Embryonic facial prominence (tissue), 1 donor: ENCODE measurements at regions not wholly inside any gene's neighbourhood (a gene's known extent, or its start where the extent isn't known, plus 50 kb on each side); places are given as distances from the start of the nearest gene placed in this dataset.
"Not testable (repeated sequence)": the region's sequence is repeated elsewhere in the genome, so short reads cannot be mapped to it uniquely, and the experiment has no call there.

Source experiments
- DNase-seq: peaks from one replicate; pipeline ENCODE4 v3.0.0-alpha.2; 2016; ENCODE audit errors: extremely low spot score

DNA sequence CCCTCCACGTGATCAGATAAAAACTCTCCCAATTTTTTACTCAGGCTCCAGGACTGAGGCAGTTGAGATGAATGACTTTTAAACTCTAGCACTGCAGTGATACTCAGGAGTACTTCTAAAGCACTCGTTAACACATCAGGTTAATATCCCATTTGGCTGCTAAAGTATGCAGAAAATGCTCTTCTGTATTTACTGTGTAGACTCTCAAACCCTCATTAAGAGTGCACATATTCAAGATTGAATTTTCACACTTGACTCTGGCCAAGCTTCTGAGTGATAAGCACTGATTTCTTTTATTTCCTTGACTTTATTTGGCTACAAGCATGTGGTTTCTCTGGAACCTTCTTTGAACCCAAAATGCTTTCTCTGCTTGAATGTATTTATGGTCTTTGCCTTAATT lies 392.3 kb upstream of the NECTIN3 start:
- DNase-seq = no peak

DNA sequence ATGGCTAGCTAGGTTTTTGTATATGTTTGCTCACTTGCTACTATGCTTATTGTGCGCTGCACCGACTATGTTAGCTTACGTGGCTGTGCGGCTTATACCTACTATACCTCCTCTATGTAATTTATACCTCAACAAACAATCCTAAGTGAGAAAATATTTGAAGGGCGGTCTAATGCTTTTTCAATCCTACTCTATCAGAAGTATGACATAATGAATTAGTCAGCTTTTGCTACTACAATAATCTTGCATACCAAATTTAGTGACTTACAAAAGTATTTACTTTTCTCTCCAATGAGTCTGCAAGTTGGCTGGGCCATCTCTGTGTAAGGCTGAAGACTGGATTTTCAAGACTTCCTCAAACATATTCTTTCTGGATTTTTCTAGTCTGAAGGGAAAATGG lies 391.2 kb upstream of the NECTIN3 start:
- no peak for DNase-seq

DNA sequence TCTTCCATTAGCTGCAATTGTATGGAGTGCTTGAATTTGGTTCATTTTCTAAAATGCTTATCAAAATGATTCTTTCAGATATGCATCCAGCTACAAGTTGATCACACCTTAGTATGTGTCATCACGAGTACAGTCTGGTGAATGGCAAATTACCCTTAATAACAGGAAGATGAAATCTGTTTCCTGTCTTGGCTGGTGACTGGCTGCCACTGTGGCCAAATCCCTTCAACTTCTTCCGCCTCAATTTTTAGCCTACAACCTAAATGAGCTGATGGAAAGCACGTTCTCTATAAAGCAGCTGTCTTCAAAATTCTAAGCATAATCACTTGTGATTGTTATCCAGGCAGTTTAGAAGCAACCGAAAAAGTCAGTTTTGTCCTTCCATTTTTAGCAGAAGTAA lies 387.1 kb upstream of the NECTIN3 start:
- DNase-seq = no peak

DNA sequence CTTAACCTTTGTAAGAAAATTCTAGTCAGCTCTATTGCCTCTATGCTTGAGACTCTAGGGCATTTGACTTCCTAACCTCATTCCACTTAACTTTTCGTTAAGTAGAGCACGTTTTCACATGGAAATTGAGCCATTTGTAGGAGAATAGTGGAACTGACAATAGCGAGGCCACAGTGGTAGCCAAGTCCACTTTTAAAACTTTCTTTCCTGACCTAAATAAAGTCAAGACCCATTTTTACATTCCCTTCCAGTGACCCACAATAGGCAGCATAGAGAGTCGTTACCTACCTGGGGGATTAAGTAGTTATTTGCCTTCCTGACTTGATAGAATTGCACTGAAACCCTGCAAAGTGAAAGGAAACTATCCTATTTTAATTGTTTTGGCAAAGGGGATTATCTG lies 386.0 kb upstream of the NECTIN3 start:
- no peak for DNase-seq

DNA sequence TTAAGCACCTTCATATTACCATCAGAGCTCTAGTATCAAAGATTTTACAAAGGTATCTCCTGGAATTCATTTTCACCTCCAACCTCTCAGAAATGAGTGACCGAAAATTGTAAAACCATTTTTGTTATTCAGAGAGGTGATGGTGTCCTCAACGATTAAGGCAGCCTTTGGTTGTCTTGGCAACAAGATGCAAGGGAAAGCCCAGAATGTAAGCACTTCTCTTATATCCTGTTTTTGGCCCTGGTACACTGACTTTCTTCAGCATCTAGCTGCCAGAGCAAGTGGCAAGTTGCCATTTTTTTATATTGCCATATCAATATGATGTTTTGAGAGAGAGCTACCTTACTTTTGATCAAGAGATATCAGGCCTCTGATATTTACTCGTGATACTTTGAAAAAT lies 384.9 kb upstream of the NECTIN3 start:
- no peak for DNase-seq

DNA sequence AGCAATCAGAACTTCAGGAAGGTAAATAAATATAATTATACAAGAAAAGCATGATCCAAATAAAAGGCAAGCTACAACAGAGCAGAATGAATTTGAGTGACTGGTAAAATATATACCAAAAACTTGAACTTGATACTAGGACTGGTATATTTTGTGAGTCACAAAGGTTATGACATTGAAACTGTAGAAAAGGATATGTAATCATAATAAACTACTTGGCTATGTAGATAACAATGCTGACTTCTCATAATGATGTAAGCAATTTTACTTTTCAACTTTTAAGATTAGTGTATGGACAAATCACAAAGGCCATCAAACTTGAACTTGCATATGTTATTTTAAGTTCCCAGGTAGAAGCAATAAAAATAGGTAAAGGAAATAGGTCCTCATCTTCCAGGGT lies 384.5 kb upstream of the NECTIN3 start:
- no peak for DNase-seq

DNA sequence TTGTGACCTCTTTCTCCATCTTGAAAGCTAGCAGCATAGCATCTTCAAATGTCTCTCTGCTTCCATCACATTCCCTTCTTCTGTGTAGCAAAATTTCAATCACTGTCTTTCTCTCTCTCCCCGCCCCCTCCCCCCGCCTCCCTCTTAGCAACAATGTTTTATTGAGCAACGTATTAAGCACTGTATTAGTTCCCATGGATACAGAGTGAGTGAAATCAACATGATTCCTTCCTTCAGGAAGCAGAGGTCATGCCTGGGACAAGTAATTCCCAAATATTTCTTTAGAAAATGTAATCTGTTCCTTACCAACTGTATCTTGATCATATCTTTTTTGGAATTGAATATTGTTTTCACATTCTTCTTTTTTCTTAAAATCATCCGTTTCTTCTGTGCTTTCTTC lies 373.7 kb upstream of the NECTIN3 start:
- no peak for DNase-seq

DNA sequence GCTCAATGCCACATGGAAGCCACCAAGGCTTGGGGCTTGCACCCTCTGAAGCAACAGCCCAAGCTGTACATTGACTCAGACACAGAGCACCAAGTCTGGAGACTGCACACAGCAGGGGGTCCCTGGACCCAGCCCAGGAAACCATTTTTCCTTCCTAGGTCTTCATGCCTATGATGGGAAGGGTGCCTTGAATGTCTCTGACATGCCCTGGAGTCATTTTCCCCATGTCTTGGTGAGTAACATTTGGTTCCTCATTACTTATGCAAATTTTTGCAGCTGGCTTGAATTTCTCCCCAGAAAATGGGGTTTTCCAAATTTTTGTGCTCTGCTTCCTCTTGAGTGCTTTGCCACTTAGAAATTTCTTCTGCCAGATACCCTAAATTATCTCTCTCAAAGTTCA lies 367.3 kb upstream of the NECTIN3 start:
- not testable (repeated sequence) for DNase-seq

DNA sequence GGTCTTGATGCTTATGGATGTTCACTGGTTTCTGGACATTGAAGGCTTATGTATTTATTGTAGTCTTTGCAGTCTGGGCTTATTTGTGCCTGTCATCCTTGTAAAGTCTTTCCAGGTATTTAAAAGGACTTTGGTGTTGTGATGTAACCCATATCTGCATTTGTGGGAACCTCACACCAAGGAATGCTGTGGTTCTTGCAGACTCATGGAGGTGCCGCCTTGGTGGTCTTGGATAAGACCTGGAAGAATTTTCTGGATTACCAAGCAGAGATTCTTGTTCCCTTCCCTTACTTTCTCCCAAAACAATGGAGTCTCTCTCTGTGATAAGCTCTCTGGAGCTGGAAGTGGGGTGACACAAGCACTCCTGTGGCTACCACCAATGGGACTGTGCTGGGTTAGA lies 363.5 kb upstream of the NECTIN3 start:
- no peak for DNase-seq

DNA sequence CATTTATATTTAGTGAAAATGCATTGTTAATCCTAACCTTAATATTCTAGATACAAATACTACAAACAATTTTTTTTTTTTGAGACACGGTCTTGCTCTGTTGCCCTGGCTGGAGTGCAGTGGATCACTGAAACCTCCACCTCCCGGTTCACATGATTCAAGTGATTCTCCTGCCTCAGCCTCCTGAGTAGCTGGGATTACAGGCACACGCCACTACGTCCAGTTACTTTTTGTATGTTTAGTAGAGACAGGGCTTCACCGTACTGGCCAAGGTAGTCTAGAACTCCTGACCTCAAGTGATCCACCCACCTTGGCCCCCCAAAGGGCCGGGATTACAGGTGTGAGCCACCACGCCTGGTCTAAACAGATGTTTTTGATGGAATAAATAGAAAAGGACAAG lies 361.5 kb upstream of the NECTIN3 start:
- DNase-seq = no peak

DNA sequence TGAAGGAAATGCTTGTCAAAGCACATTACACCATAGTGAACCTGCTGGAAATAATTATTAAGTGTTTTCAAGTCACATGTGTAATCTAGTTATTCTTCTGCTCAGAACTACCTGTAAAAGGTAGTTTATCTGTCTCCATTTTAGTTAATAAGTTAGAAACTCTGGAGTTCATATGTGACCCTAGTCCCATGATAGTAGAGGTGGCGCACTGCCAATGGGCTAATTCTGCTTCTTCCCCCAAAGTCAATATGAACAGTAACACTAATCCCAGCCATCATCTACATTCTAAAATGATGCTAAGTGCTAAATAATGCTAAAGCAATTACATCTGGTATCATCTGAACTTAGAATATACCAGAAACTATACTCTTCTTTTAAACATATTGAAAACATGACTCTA lies 361.0 kb upstream of the NECTIN3 start:
- no peak for DNase-seq

DNA sequence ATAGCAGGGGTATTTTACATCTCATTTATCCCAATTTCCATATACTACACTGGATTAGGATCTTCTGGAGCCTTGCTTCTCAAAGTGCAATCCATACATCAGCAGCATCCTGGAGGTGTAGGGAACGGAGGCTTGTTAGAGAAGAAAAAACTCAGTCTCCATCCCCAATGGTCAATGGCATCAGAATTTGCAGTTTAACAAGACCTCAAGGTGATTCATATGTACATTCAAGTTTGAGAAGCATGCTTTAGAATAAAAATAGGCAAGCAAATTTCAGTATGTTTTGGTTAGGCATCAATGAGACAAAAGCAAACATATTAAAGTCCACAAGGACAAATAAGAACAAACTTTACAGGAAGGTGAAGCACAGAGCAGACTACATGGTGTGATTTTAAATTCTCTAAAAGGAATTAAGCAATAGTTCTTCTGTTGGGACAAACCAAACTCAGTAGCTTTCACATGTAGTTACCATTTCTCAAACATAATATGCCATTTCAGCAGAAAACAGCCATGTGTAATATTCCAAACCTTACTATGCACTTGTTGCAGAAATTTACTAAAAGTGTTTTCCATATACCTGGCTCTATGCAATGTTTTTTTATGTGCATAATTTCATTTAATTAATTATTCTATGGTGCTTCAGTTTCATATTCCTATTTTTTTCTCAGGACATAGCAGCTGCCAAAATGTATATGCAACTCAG lies 360.3 kb upstream of the NECTIN3 start:
- no peak for DNase-seq

DNA sequence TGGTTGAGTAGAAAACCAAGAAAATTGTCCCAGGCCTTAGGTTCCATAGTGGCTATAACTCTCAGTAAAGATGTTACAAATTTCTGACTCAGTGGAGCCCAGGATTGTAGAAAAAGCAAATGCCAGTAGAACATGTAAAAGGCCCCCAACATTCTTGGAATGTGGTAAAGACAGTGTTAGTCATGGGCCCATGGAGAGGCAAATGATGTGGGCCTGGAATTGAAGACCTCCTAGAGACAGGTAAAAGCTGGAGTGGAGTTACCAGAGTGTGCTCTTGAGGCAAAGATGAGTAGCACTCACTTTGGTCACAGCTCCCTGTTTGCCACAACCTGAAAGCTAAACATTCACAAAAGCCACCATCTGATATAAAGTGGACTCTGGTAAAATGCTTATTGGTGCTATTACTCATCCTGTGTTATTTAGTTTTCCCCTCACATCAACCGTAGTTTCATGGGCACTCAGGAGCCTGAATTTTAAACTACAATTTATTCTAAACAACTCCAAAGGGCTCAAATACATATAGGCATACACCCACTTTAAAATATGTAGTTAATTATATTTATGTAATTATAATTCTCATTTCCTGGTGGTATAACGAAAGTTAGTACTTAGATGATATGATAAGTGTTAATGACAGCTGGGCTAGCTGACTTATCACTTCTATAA lies 359.6 kb upstream of the NECTIN3 start:
- DNase-seq = no peak

DNA sequence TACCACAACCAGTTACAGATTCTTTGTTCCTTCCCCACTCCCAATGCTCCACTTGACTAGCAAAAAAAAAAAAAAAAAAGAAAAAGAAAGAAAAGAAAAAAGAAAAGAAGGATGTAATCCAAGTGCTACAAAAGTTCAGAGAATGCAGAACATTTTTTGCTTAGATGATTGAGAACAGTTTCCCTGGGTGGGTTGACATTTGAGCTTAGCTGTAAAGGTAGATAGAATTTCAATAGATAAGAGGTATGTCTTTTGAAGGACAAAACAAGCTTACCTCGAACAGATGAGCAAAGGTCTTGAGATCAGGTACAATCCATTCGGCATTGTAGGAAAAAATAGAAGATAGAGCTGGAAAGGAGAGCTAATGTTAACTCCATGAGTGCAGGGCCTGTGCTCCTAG lies 344.6 kb upstream of the NECTIN3 start:
- no peak for DNase-seq

DNA sequence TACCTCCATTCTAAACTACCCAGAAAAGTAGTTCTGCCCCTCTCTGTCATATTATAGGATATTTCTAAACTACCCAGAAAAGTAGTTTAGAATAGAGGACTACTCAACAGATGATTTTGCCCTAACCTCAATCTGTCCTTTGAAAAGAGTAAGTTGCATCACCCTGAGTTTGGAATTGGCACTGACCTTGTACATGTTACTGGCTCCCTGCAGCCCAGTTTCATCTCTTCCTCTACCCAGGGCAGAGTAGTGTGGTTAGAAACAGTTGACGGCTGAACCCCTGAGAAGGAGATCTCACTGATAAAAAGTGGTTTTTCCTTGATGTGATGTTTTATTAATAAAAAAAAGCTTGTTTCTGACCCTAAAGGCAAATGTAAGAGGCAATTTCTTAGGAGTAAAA lies 340.5 kb upstream of the NECTIN3 start:
- DNase-seq = no peak

DNA sequence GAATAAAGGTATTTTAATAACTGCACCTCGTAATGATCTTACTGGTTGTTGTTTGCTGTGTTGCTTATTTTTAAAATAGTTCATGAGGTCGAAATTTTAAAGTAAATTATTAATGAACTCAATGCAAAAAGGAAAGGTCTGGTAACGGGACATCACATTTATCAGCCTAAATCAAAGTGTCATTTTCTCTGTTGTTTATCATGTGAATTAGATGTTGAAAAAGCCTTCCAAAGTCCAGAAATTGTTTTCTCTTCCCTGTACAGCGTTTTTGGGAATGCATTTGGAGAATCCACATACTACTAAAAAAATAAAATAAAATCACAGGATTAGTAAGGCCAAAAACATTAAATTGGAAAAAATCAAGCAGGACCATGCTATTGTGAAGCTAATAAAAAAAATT lies 339.2 kb upstream of the NECTIN3 start:
- no peak for DNase-seq

DNA sequence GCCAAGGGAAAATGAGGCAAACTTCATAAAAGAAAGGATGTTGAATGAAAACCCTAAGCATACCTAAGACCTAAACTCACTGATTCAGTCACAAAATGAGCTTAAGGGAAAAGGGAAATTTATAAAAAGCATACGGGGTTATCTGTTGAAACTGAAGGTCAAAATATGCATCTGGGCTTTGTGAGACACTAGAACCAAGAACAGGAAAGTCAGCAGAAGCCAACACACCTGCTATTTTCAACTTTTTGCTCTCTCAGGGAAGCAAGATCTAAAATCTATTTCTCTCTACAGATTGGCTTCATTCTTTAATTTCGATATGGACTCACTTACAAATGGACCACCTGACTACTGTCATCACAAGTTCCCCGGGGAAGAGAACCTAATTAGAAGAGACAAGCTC lies 338.6 kb upstream of the NECTIN3 start:
- no peak for DNase-seq

DNA sequence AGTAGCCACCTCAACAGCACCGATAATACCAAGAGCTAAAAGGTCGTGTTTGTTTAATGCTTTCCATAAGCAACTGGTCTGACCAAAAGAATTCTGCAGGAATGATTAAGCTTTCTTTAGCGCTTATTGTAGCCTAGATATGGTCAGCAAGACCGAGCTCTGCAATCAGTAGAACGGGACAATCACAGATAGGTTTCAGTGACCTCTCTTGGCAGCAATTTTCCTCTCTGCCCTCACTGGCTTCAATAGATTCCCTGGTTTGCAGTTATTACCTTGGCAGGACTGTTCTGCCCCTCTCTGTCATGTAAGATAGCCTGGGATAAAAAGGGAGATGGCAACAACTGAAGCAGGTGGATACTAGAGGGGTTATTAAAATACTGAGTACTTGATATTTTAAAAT lies 337.1 kb upstream of the NECTIN3 start:
- DNase-seq = no peak

DNA sequence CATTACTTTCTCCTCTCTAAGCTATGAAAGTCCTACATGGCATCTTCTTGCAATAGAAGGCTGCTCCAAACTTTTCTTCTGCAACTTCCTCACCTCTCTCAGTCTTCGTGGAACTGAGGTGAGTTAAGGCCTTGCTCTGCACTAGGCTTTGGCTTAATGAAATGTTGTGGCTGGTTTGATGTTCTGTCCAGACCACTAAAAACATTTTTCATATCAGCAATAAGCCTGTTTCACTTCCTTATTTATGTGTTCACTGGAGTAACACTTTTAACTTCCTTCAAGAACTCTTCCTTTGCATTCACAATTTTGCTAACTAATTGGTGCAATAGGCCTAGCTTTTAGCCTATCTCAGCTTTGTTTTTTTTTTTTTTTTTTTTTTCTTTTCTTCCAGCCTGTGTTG lies 335.3 kb upstream of the NECTIN3 start:
- DNase-seq = no peak

DNA sequence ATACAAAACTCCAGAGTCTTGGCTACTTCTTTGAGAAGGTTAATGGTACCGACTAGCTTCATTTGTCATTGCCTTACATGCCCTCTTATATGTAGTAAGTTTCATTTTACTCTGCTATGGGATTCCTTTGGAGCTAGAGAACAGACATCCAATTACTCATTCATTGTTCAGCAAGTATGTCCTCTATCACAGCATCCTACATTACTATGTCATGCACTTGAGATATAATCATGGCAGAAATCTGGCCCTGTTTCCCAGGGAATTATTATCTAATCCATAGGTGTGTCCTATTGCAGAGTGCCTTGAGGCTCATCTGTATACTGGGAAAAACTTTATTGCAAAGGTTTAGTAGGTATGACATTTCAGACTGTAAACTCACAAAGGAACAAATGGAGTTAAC lies 333.1 kb upstream of the NECTIN3 start:
- no peak for DNase-seq

DNA sequence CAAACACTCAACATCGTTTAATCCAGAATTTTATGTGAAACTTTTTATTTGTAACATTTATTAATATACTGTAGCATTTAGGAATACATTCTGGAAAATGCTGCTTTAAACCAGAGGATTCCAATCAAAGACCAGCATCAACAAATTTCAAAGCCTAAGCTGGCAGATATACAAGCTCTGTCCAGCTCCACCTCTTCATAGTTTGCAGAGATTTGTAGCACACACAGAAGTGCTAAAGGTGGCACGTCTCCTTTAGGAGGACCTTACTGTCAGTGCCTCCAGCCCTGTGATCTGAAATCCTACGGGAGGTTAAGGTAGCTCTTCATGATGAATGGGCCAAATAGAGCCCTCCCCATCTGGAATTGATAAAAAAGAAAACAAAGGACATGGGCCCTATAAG lies 329.7 kb upstream of the NECTIN3 start:
- DNase-seq = no peak

DNA sequence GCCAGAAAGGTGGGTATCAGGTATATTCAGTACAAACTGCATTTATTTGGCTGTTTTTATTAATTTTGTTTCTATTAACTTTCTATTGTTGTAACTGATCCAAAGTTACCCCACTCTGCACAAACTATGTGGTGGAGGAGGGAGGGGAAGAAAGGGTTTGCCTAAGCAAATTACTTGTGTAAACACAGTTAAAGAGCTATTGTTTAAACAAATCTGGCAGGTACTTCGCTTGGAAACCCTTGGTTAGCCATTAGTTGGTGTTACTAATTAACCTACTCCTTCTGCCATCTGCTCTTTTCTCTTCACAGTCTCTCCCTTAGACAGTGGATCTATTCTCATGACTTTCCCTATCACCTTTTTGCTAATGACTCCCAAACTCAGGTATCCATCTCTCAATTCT lies 328.4 kb upstream of the NECTIN3 start:
- no peak for DNase-seq

DNA sequence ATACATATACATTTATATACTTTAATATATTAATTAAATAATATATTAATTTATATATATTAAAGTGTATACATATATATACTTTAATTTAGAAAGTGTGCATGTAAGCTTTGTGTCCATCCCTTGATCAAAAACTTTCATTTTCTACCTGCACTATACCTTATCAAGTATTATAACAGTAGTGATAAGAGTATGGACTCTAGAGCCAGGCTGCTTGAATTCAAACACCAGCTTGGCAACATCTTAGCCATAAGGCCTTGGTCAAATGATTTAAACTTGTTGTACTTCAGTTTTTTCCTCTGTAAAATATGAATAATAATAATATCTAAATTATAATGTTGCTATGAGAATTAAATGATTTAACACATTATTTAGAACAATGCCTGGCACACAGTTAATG lies 327.6 kb upstream of the NECTIN3 start:
- no peak for DNase-seq

DNA sequence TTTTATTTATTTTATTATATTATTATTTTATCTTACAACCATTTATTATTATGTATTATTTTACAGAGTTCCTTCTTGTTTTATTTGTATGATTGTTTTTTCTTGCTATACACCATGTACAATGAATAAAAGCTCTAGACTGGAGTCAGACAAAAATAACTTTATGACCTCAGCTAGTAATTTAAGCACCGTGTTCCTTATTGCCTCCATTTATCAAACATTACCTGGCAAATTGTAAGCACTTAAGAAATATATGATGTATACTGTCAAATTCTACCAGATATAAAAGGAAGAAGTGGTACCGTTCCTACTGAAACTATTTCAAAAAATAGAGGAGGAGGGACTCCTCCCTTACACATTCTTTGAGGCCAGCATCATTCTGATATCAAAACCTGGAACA lies 326.9 kb upstream of the NECTIN3 start:
- no peak for DNase-seq
